ENCODE measurements at regions not wholly inside any gene's neighbourhood (a gene's known extent, or its start where the extent isn't known, plus 50 kb on each side); places are given as distances from the start of the nearest gene placed in this dataset.

DNA sequence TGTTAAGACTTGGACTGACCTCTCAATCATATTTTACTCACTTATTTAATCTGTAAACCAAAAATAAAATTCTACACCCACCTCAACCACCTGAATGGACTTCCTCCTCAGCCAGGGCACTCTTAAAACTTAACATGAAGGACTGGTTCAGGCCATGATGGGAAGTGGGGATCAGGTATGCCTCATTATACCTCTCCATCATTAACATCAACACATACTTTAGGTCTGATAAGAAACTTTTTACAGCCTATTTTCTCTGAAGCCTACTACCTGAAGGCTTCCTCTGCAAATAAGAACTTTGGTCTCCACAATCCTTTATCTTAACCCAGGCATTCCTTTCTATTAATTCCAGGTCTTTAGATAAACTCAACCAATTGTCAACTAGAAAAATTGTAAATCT lies 390.0 kb downstream of the AASDHPPT start:
- Mint-ChIP-seq H3K27me3 (no peaks in the 10 kb centered on the region), H3K9me3 (peaks cover 4 to 9% (median 6%) of the 10 kb centered on the region in 3 donors), H3K27ac (no peak overlapping the region), H3K4me3 (no peak overlapping the region), H3K36me3 (no peaks in the 10 kb centered on the region), H3K4me1 (no peaks in the 10 kb centered on the region)
- CTCF ChIA-PET, result no interaction called here
- ATAC-seq (replicated peaks in 1 of 4) (no peak), DNase-seq (no peak)
- Histone ChIP-seq H3K27ac (ENCODE audit: low read length) (no peak overlapping the region), H3K4me1 (ENCODE audit: control insufficient read depth in 1 of 2, extremely low read depth in 1 of 2, insufficient read depth in 2 of 2, low read length in 2 of 2) (no peaks in the 10 kb centered on the region), H3K36me3 (ENCODE audit: control insufficient read depth in 2 of 2, extremely low read depth in 1 of 2, insufficient read depth in 1 of 2, low read length in 1 of 2) (no peaks in the 10 kb centered on the region), H3K27me3 (replicated peaks in 1 of 2; ENCODE audit: control insufficient read depth in 2 of 2, extremely low read depth in 1 of 2, insufficient read depth in 2 of 2, low read length in 1 of 2) (no peaks in the 10 kb centered on the region), H3K9me3 (no peaks in the 10 kb centered on the region), H3K4me3 (ENCODE audit: control insufficient read depth in 1 of 2, extremely low read depth in 1 of 2, low read length in 1 of 2) (no peak overlapping the region)
- POLR2A ChIA-PET, result no interaction called here

DNA sequence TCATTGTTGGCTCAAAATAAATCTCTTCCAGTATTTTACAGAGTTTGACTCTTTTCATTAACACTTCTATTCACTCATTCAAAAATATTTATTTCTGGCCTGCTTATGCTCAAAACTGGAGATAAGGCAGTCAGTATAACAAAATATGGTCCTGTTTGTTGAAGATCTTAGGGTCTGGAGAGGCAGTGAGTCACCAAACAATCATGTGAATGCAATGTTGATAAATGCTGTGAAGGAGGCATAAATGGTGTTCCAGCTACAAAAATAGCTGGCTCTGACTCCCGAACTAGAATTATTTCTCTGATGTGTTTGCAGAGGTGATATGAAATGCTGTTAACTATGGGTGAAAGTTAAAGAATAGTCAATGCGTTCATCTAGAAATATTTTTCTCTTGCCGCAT lies 390.6 kb downstream of the AASDHPPT start:
- Histone ChIP-seq H3K36me3 (ENCODE audit: control insufficient read depth in 2 of 2, extremely low read depth in 1 of 2, insufficient read depth in 1 of 2, low read length in 1 of 2) (no peaks in the 10 kb centered on the region), H3K4me1 (ENCODE audit: control insufficient read depth in 1 of 2, extremely low read depth in 1 of 2, insufficient read depth in 2 of 2, low read length in 2 of 2) (no peaks in the 10 kb centered on the region), H3K9me3 (no peaks in the 10 kb centered on the region), H3K4me3 (ENCODE audit: control insufficient read depth in 1 of 2, extremely low read depth in 1 of 2, low read length in 1 of 2) (no peak overlapping the region), H3K27ac (ENCODE audit: low read length) (no peak overlapping the region), H3K27me3 (replicated peaks in 1 of 2; ENCODE audit: control insufficient read depth in 2 of 2, extremely low read depth in 1 of 2, insufficient read depth in 2 of 2, low read length in 1 of 2) (no peaks in the 10 kb centered on the region)
- H3K27ac Mint-ChIP-seq, result no peak overlapping the region
- no peaks in the 10 kb centered on the region for H3K4me1 Mint-ChIP-seq
- H3K36me3 Mint-ChIP-seq, result no peaks in the 10 kb centered on the region
- WGBS (ENCODE audit: insufficient coverage), result 83% methylated on average over 1 of the region's 3 CpGs
- ChIA-PET CTCF (no interaction called here), POLR2A (interaction anchor here in 1 of 2 donors (0.7 kb wide), 1 partner anchor 92 kb away, joined by 3 read pairs; no protein-coding TSS in a partner anchor)
- peaks cover 4 to 9% (median 6%) of the 10 kb centered on the region in 3 donors for H3K9me3 Mint-ChIP-seq
- no peak overlapping the region for H3K4me3 Mint-ChIP-seq
- H3K27me3 Mint-ChIP-seq, result no peaks in the 10 kb centered on the region
- ATAC-seq (replicated peaks in 1 of 4) (no peak), DNase-seq (no peak)

DNA sequence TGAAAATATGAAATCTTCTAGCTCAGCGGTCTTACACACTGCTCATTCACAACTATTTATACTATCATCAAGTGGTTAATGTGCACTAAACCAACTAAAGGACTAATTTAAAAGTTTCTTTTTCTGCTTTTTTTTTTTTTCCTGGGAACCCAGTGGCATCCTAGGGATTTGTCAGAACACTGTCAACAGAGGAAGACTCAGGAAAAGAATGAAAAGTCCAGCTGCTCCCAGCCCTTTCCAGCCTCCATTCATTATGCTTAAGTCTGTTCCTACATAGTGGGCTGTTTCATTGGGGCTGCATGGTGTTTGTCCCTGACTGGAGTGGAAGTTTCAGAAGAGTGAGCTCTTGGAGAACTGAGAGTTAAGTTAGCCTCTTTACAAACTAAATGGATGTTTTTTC lies 391.1 kb downstream of the AASDHPPT start:
- H3K4me3 Mint-ChIP-seq, result no peak overlapping the region

GRCh38 chr11:106470230-106470629 lies 392.8 kb downstream of the AASDHPPT start:
- Mint-ChIP-seq H3K27me3 (no peaks in the 10 kb centered on the region), H3K9me3 (peaks cover 3 to 12% (median 4%) of the 10 kb centered on the region in 3 donors), H3K4me1 (no peaks in the 10 kb centered on the region), H3K27ac (no peak overlapping the region), H3K36me3 (no peaks in the 10 kb centered on the region), H3K4me3 (no peak overlapping the region)
- no peaks in the 10 kb centered on the region for H3K9me3 ChIP-seq
- WGBS (ENCODE audit: insufficient coverage), result 80% methylated on average over 1 of the region's 3 CpGs
- H3K27me3 ChIP-seq (replicated peaks in 1 of 2; ENCODE audit: control insufficient read depth in 2 of 2, extremely low read depth in 1 of 2, insufficient read depth in 2 of 2, low read length in 1 of 2), result no peaks in the 10 kb centered on the region
- H3K4me3 ChIP-seq (ENCODE audit: control insufficient read depth in 1 of 2, extremely low read depth in 1 of 2, low read length in 1 of 2), result no peak overlapping the region
- ChIA-PET CTCF (no interaction called here), POLR2A (no interaction called here)
- H3K4me1 ChIP-seq (ENCODE audit: control insufficient read depth in 1 of 2, extremely low read depth in 1 of 2, insufficient read depth in 2 of 2, low read length in 2 of 2), result no peaks in the 10 kb centered on the region
- no peaks in the 10 kb centered on the region for H3K36me3 ChIP-seq (ENCODE audit: control insufficient read depth in 2 of 2, extremely low read depth in 1 of 2, insufficient read depth in 1 of 2, low read length in 1 of 2)
- H3K27ac ChIP-seq (ENCODE audit: low read length), result no peak overlapping the region
- DNase-seq (no peak), ATAC-seq (replicated peaks in 1 of 4) (no peak)

More for the DNA sequence above, 391.1 kb downstream of the AASDHPPT start:
- Histone ChIP-seq H3K36me3 (ENCODE audit: control insufficient read depth in 2 of 2, extremely low read depth in 1 of 2, insufficient read depth in 1 of 2, low read length in 1 of 2) (no peaks in the 10 kb centered on the region), H3K27ac (ENCODE audit: low read length) (no peak overlapping the region), H3K9me3 (no peaks in the 10 kb centered on the region), H3K4me1 (ENCODE audit: control insufficient read depth in 1 of 2, extremely low read depth in 1 of 2, insufficient read depth in 2 of 2, low read length in 2 of 2) (no peaks in the 10 kb centered on the region), H3K4me3 (ENCODE audit: control insufficient read depth in 1 of 2, extremely low read depth in 1 of 2, low read length in 1 of 2) (no peak overlapping the region), H3K27me3 (replicated peaks in 1 of 2; ENCODE audit: control insufficient read depth in 2 of 2, extremely low read depth in 1 of 2, insufficient read depth in 2 of 2, low read length in 1 of 2) (no peaks in the 10 kb centered on the region)
- Mint-ChIP-seq H3K36me3 (no peaks in the 10 kb centered on the region), H3K27ac (no peak overlapping the region), H3K9me3 (peaks cover 4 to 9% (median 6%) of the 10 kb centered on the region in 3 donors), H3K27me3 (no peaks in the 10 kb centered on the region), H3K4me1 (no peaks in the 10 kb centered on the region)
- POLR2A ChIA-PET, result interaction anchor here in 1 of 2 donors (0.7 kb wide), 1 partner anchor 92 kb away, joined by 3 read pairs; no protein-coding TSS in a partner anchor
- WGBS (ENCODE audit: insufficient coverage), result no CpG with 5 or more reads among the region's 1 CpG
- DNase-seq (no peak), ATAC-seq (replicated peaks in 1 of 4) (no peak)
- CTCF ChIA-PET, result no interaction called here

- ChIA-PET CTCF (no interaction called here), POLR2A (no interaction called here)
- no peak for DNase-seq
- Mint-ChIP-seq H3K4me3 (no peak overlapping the region), H3K4me1 (no peaks in the 10 kb centered on the region), H3K27me3 (no peaks in the 10 kb centered on the region), H3K36me3 (no peaks in the 10 kb centered on the region), H3K27ac (no peak overlapping the region), H3K9me3 (peaks cover 0 to 12% (median 4%) of the 10 kb centered on the region in 3 donors)
- Histone ChIP-seq H3K27me3 (replicated peaks in 1 of 2; ENCODE audit: control insufficient read depth in 2 of 2, extremely low read depth in 1 of 2, insufficient read depth in 2 of 2, low read length in 1 of 2) (no peaks in the 10 kb centered on the region), H3K36me3 (ENCODE audit: control insufficient read depth in 2 of 2, extremely low read depth in 1 of 2, insufficient read depth in 1 of 2, low read length in 1 of 2) (no peaks in the 10 kb centered on the region), H3K9me3 (no peaks in the 10 kb centered on the region), H3K4me1 (ENCODE audit: control insufficient read depth in 1 of 2, extremely low read depth in 1 of 2, insufficient read depth in 2 of 2, low read length in 2 of 2) (no peaks in the 10 kb centered on the region), H3K4me3 (ENCODE audit: control insufficient read depth in 1 of 2, extremely low read depth in 1 of 2, low read length in 1 of 2) (no peak overlapping the region), H3K27ac (ENCODE audit: low read length) (no peak overlapping the region)
- 43% methylated on average over 1 of the region's 1 CpG for WGBS (ENCODE audit: insufficient coverage)
- no peak for ATAC-seq (replicated peaks in 1 of 4)
Measured at GRCh38 chr11:106471276-106471675, 393.8 kb downstream of the AASDHPPT start.

DNA sequence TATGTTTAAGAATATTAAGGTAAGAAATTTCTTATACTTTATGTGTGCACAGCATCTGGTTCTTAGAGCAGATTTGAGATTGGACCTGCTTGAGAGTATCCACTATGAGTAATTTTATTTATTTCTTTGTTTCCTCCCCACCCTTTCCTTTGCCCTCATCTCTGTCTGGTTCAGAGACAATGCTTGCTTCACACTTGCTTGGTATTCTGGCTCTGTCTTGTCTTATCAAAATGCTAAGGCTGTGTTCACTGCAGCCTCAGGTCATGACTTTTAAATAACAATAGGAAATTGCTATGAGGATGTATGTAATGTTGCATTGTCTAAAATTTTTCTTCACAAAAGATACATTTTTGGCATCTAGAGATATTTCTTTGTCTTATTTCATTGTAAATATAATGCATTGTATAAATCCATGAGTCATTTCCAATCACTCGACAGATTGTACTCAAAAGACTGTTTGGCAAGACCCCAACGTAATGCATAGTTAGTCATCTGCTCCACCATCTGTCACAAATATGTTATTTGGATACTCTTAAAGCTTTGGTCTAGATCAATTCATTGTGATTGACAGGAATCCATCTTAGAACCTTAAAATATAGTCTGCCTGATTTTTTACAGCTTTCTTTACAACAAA lies 395.7 kb downstream of the AASDHPPT start:
- WGBS (ENCODE audit: insufficient coverage), result no CpG with 5 or more reads among the region's 2 CpGs
- no peaks in the 10 kb centered on the region for H3K36me3 ChIP-seq (ENCODE audit: control insufficient read depth in 2 of 2, extremely low read depth in 1 of 2, insufficient read depth in 1 of 2, low read length in 1 of 2)
- CTCF ChIA-PET, result no interaction called here
- Mint-ChIP-seq H3K9me3 (peaks cover 4 to 12% (median 7%) of the 10 kb centered on the region in 3 donors), H3K4me1 (no peaks in the 10 kb centered on the region), H3K4me3 (no peak overlapping the region), H3K27me3 (no peaks in the 10 kb centered on the region), H3K27ac (no peak overlapping the region), H3K36me3 (no peaks in the 10 kb centered on the region)
- H3K27me3 ChIP-seq (replicated peaks in 1 of 2; ENCODE audit: control insufficient read depth in 2 of 2, extremely low read depth in 1 of 2, insufficient read depth in 2 of 2, low read length in 1 of 2), result no peaks in the 10 kb centered on the region
- POLR2A ChIA-PET, result no interaction called here
- H3K27ac ChIP-seq (ENCODE audit: low read length), result no peak overlapping the region
- no peaks in the 10 kb centered on the region for H3K4me1 ChIP-seq (ENCODE audit: control insufficient read depth in 1 of 2, extremely low read depth in 1 of 2, insufficient read depth in 2 of 2, low read length in 2 of 2)
- no peaks in the 10 kb centered on the region for H3K9me3 ChIP-seq
- ATAC-seq (replicated peaks in 1 of 4) (no peak), DNase-seq (no peak)
- no peak overlapping the region for H3K4me3 ChIP-seq (ENCODE audit: control insufficient read depth in 1 of 2, extremely low read depth in 1 of 2, low read length in 1 of 2)

- Mint-ChIP-seq H3K4me1 (no peaks in the 10 kb centered on the region), H3K9me3 (peaks cover 4 to 10% (median 4%) of the 10 kb centered on the region in 3 donors), H3K4me3 (no peak overlapping the region), H3K27ac (no peak overlapping the region), H3K27me3 (no peaks in the 10 kb centered on the region), H3K36me3 (no peaks in the 10 kb centered on the region)
- H3K27ac ChIP-seq (ENCODE audit: low read length), result no peak overlapping the region
- no peaks in the 10 kb centered on the region for H3K9me3 ChIP-seq
- no peaks in the 10 kb centered on the region for H3K4me1 ChIP-seq (ENCODE audit: control insufficient read depth in 1 of 2, extremely low read depth in 1 of 2, insufficient read depth in 2 of 2, low read length in 2 of 2)
- ChIA-PET CTCF (no interaction called here), POLR2A (no interaction called here)
- WGBS (ENCODE audit: insufficient coverage), result no CpG with 5 or more reads among the region's 2 CpGs
- ATAC-seq (replicated peaks in 1 of 4) (no peak), DNase-seq (no peak)
- H3K36me3 ChIP-seq (ENCODE audit: control insufficient read depth in 2 of 2, extremely low read depth in 1 of 2, insufficient read depth in 1 of 2, low read length in 1 of 2), result no peaks in the 10 kb centered on the region
- no peak overlapping the region for H3K4me3 ChIP-seq (ENCODE audit: control insufficient read depth in 1 of 2, extremely low read depth in 1 of 2, low read length in 1 of 2)
- no peaks in the 10 kb centered on the region for H3K27me3 ChIP-seq (replicated peaks in 1 of 2; ENCODE audit: control insufficient read depth in 2 of 2, extremely low read depth in 1 of 2, insufficient read depth in 2 of 2, low read length in 1 of 2)
Measured at GRCh38 chr11:106474274-106474673, 396.8 kb downstream of the AASDHPPT start.

All from T-cell (primary cell).